Stimulated activated CD4-positive, alpha-beta T cell treated with anti-CD3 and anti-CD28 coated beads, Interleukin-2, amount 100 ng/mL, for 48 hours (primary cell): ENCODE measurements at regions not wholly inside any gene's neighbourhood (a gene's known extent, or its start where the extent isn't known, plus 50 kb on each side); places are given as distances from the start of the nearest gene placed in this dataset.

ENCODE experiments used
- DNase-seq, 2 donors: peaks; one replicate each; pipeline ENCODE4 v3.0.0-alpha.2; 2020

- no peak for DNase-seq
Measured at GRCh38 chr2:226680719-226681118, 118.9 kb downstream of the IRS1 start.

DNA sequence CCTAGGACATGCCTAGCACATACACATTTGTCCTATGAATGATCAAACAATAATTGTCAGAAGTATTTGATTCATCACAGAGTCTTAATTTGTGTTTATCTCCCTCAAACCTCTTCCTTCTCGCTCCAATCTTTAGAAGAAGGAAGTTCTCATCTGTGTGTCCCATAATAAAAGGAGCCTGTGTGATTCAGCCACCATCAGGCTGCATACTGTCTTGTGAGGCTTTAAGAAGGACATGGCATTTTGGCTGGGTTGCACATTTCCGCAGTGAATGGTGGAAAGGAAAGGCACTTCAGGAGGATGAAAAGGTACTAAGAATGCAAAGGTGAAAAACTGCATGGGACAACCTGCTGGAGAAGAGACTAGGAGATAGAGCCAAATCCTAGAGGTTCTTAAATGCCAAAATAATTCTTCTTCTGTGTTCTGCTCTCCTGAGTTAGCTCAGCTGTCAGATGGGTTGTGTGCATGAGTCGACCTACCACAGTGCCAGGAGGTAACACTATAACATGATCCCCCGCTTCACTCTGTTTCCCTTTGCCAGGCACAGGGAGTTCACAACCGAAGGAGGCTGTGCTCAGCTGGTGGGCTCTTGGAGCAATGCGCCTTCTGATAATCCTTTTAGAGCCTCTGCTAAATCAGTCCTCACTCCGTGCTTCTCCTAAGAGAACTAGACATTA lies 120.1 kb downstream of the IRS1 start:
- no peak for DNase-seq

- DNase-seq, result no peak
Measured at GRCh38 chr2:226678422-226678821, 121.2 kb downstream of the IRS1 start.

- no peak for DNase-seq
Measured at GRCh38 chr2:226677080-226677479, 122.5 kb downstream of the IRS1 start.

- no peak for DNase-seq
Measured at GRCh38 chr2:226676618-226677017, 123.0 kb downstream of the IRS1 start.

- DNase-seq, result no peak
Measured at GRCh38 chr2:226674123-226674522, 125.5 kb downstream of the IRS1 start.

GRCh38 chr2:226673314-226673723 lies 126.3 kb downstream of the IRS1 start:
- DNase-seq, result no peak

DNA sequence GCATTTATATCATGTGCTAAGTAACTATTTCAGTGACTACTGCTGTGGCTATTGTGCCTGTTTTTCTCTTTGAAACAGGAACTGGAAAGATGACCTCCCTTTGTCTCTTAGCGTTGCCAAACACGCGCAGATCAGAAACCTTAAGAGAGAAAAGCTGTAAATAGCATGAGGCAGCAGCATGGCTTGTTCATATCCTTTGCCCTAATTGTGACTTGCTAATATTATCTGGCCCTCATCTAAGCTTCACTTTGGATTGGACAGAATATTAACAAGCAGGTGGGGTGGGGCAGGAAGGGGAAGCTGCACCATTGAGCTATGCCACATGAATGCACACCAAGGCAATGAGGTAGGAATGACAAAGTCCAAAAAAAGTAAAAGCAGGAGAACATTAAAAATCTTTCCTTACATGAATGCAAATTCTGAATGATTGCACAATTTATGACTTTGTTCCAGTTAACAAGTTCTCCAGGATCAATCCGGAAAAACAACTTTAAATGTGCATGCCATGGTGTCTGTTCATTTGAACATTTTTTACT lies 128.4 kb downstream of the IRS1 start:
- DNase-seq, result no peak

DNA sequence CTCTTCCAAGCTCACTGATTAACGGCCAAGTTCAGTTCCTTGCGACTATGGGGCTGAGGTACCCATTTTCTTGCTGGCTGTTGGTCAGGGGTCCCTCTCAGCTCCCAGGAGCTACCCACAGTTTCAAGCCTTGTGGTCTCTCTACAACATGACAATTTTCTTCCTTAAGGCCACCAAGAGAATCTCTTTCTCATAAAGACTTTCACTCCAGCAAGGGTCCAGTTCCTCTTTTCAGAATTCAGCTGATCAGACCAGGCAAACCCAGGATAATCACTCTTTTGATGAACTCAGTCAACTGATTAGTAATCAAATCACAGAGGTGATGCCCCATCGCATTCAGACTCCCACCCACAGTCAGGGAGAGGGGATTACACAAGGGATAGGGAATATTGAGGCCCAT lies 129.7 kb downstream of the IRS1 start:
- DNase-seq, result no peak

DNA sequence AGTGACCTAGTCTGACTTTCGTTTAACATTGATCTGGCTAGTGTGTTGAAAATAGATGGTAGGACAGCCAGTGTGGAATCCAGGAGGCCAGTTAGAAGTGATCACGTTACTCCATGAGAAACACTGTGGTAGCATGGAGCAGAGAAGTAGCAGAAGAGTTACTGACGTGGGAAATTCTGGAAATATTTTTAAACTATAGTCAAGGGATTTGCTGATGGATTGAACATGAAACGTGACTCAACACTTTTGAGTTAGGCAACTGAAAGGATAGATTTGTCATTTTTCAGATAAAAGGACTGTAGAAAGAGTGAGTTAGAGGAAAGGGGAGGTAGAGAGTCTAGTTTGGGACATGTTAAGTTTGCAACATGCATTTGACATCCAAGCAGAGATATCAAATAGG lies 130.4 kb downstream of the IRS1 start:
- DNase-seq, result no peak

GRCh38 chr2:226667736-226668135 lies 131.9 kb downstream of the IRS1 start:
- no peak for DNase-seq

DNA sequence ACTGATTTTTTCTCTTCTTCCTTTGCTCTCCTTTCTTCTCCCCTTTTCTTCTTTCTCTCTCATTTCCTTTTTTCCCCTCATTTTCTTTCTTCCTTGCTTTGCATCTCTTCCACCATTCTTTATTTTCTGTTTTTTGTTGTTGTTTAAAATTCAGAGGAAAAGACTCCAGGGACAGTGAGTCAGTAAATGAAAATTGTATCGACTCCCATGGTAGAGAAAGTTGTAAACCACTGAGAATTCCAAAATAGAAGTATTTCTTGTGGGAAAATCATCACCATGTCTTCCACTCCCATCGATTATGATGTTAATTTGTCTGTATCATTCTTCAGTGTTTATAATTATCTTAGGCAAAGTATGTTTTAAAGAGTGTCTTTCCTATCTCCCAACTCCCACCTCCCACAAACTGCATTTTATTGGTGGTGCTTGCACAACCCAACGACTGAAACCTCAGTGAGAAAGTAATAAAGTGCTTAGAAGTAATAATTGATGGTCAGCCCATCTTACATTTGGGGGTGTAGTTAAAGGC lies 134.3 kb downstream of the IRS1 start:
- no peak for DNase-seq

- DNase-seq, result no peak
Measured at GRCh38 chr2:226664661-226665060, 135.0 kb downstream of the IRS1 start.

GRCh38 chr2:226664140-226664539 lies 135.5 kb downstream of the IRS1 start:
- DNase-seq, result no peak

GRCh38 chr2:226661789-226662545 lies 137.7 kb downstream of the IRS1 start:
- DNase-seq, result no peak

GRCh38 chr2:226660526-226660925 lies 139.1 kb downstream of the IRS1 start:
- DNase-seq, result no peak

DNA sequence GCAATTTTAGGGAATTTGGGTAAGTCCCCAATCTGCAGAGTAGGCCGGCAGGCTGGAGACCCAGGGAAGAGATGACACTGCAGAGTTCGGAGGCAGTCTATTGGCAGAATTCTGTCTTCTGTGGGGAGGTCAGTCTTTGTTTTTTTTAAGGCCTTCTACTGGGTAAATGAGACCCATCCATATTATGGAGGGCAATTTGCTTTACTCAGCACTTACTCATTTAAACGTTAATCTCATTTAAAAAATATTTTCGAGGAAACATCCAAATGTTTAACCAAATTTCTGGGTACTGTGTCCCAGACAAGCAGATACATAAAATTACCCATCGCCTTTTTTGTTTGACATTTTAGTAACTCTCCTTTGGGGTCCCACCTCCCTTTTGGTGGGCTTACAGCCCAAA lies 139.5 kb downstream of the IRS1 start:
- no peak for DNase-seq

DNA sequence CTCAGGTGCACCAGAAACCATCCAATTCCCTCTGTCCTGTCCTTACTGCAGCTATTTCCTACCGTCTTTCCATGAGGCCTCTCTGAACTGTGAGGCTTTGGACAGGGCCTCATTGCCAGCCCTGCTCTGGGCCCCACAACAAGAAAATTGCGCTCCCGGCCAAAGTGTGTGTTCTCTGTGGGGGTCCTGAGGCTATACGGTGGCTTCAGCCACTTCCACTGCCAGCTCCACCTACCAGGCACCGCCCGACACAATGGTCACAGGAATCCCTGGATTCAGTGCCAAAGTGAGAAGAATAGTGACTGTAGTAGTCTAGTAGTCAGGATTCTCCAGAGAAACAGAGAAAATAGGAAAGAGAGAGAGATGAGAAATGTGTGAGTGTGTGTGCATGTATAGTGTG lies 140.2 kb downstream of the IRS1 start:
- DNase-seq, result no peak

GRCh38 chr2:226658555-226658954 lies 141.1 kb downstream of the IRS1 start:
- no peak for DNase-seq

- DNase-seq, result no peak
Measured at GRCh38 chr2:226657340-226658053, 142.1 kb downstream of the IRS1 start.

GRCh38 chr2:226656367-226656766 lies 143.3 kb downstream of the IRS1 start:
- no peak for DNase-seq

DNA sequence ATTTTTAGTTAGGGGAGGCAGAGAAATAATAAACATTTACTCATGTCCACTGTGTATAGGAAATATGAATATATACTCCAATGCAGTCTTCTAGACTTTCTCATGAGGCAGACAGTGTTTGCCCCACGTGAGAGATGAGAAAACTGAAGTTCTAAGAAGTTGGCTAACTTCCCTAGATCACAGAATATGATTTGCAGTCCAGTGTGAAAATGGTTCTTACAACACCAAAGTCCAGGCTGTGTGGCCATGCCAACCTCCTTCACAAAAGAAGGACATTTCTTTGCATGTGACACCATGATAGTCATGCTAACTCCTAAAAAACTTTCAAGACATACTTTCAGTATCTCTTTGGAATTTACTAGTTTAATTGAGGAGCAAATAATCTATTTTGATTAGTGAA lies 143.7 kb downstream of the IRS1 start:
- no peak for DNase-seq

DNA sequence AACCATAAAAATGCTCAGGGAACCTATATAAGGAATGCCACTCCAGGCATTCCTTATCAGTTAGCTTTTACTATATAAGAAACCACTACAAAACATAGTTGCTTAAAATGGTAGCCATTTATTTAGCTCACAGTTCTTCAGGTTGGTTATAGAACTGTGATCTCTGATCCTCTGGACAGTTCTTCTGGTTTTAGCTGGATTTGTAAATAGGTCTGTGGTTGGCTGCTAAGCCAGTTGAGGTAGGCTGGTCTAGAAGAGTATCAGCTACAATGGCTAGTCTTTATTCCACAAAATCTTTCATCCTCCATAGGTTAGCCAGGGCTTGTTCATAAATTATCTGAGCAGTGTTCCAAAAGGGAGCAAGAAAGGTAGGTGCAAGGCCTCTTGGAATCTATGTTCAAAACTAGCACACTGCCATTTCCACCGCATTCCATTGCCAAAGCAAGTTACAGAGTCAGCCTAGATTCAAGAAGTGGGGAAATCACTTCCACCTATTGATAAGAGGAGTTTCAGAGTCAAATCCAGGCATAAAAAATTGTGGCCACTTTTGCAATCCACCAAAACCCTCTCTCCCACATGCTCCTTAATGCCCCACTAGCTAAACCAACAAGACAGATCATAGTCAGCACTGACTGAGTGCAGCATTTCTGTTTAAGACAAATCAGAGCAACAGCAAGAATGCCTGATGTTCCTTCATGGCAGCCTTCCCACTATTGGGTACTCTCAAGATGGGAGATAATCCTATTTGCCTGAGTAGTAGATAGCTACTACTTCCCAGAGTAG lies 146.4 kb downstream of the IRS1 start:
- no peak for DNase-seq
